Fibroblast of peridontal ligament (primary cell): ENCODE measurements at regions not wholly inside any gene's neighbourhood (a gene's known extent, or its start where the extent isn't known, plus 50 kb on each side); places are given as distances from the start of the nearest gene placed in this dataset.
A peak's percentile ranks its signal among the peaks of the same experiment; 100 is the strongest.
"Not testable (repeated sequence)": the region's sequence is repeated elsewhere in the genome, so short reads cannot be mapped to it uniquely, and the experiment has no call there.

Experiments used
- DNase-seq: peaks from one replicate; pipeline ENCODE4 v3.0.0-alpha.2; 2010; ENCODE audit errors: extremely low read depth

GRCh38 chr6:12348530-12349511 is 58.7 kb downstream of the EDN1 start:
- peak; percentile 57 for DNase-seq

DNA sequence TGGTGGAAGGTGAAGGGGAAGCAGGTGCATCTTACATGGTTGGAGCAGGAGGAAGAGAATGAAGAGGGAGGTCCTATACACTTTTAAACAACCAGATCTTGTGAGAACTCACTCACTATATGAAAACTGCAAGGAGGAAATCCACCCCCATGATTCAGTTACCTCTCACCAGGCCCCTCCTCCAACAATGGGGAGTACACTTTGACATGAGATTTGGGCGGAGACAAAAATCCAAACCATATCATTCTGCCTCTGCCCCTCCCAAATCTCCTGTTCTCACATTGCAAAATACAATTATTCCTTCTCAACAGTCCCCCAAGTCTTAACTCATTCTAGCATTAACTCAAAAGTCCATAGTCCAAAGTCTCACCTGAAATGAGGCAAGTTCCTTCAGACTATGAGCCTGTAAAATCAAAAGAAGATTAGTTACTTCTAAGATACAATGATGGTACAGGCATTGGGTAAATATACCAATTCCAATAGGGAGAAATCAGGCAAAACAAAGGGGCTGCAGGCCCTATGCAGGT is 60.5 kb downstream of the EDN1 start:
- no peak for DNase-seq

DNA sequence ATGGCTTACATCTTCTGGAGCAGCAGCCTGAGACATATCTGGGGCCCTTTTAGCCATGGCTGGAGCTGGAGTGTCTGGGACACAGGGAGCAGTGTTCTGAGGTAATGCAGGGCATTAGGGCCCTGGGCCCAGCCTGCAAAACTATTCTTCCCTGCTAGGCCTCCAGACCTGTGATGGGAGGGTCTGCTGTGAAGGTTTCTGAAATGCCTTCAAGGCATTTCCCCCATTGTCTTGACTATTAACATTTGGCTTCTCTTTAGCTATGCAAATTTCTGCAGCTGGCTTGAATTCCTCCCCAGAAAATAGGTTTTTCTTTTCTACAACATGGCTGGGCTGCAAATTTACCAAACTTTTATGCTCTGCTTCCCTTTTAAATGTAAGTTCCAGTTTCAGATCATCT is 61.5 kb downstream of the EDN1 start:
- no peak for DNase-seq

DNA sequence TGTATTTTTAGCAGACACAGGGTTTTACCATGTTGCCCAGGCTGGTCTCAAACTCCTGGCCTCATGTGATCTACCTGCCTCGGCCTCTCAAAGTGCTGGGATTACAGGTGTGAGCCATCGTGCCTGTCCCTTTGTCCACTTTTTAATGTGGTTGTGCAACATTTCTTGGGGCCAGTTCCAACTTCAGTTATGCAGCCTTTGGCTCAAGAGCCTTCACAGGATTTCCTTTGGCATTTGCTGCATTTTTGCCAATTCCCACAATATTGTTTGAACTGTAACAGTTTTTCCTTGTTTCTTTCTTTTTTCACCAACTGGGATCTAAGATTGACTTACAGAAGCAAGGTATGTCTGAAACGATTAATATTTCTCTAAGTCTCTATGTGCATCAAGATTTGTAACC is 63.6 kb downstream of the EDN1 start:
- DNase-seq: peak; percentile 45

DNA sequence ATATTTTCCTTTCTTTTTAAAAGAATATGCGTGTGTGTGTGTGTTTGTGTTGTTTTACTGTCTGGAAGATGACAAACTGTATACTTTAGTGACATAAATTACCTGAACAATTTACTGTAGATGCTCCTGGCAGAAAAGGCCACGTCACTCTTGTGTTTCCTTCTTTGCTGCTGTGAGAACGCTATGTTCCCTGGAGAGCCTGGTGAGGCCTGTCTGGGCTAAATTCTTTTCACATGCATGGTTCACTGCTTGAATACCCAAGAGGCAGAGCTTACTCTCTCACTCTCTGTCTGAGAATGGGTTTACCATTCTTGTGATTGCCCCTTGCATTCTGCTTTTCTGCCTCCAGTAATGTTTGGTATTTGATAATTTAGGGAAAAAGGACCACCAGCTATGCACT is 64.3 kb downstream of the EDN1 start:
- peak; percentile 89 for DNase-seq

DNA sequence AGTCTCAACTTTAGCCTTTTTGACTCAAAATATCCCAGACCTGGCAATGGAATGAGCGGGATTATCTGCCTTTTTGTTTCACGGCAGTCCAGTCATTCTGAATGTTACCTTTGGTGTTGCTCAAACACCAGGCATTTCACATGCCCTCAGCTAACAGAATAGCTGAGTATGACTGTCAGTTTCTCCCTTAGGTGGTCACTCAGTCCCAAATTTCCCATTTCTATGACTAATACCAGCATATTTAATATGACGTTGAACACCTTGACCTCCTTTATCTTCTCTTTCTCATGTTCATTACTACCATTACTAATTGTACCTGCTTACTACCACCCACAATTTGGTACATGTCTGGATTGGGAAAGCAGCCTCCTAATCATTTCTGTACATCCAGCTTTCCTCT is 65.2 kb downstream of the EDN1 start:
- no peak for DNase-seq

- no peak for DNase-seq
Observed at GRCh38 chr6:12356431-12356830, 66.3 kb downstream of the EDN1 start.

DNA sequence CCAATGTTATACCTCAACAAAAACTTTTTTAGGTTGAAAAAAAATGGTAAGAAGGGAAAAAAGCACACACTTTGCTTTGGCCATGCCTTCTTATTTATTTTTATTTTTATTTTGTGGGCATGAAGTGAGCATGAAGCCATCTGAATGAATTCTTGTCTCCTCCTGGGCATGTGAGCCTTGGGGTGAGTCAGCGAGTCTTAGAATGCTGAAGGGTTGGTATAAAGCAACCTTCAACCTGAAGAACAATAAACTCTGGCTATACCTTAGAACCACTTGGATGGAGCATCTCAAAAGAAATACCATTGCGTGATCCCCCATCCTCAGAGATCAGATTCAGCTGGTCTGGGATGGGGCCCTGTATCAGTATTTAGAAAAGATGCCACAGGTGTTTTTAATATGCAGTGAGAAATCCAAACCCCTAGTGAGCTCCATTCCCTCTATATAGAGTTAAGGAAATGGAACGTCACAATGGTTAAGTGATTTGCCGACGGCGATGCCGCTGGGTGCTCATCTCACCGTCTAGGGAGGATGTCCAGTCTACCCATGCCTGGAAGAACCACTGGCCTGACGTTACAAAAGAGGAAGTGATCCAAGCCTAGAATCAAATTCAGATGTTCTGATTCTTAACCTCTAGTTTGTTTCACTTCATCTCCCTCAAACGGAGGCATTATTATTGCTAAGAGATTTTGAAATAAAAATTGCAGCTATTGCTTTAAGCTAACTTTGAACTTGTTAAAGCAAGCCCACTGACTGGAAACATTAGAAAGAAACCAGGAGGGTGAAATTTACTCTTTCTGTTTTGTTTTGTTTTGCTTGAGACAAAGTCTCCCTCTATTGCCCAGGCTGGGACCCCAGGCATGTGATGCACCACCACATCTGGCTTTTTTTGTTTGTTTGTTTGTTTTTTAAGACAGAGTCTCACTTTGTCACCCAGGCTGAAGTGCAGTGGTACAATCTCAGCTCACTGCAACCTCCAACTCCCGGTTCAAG is 67.1 kb downstream of the EDN1 start:
- peak; percentile 74 for DNase-seq

DNA sequence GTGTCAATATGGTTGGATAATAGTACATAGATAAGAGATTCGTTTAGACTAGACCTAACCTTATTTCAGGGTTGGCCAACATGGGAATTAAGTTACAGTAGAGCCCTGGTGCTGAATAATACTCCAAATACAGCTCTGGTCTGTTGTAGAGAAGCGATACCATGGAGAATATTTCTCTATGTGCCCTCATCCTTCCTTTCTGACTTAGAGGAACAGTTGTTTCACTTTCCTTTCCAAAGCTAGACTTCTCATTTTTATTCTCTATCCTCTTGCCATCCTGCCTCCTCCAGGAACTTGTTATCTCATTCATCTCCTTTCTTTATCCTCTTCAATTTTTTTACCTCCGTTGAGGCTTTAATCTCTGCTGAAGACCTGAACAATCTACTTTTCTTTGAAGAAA is 68.9 kb downstream of the EDN1 start:
- DNase-seq: no peak

- no peak for DNase-seq
Observed at GRCh38 chr6:12361042-12361765, 71.0 kb downstream of the EDN1 start.

- DNase-seq: not testable (repeated sequence)
Observed at GRCh38 chr6:12363277-12363650, 73.1 kb downstream of the EDN1 start.

DNA sequence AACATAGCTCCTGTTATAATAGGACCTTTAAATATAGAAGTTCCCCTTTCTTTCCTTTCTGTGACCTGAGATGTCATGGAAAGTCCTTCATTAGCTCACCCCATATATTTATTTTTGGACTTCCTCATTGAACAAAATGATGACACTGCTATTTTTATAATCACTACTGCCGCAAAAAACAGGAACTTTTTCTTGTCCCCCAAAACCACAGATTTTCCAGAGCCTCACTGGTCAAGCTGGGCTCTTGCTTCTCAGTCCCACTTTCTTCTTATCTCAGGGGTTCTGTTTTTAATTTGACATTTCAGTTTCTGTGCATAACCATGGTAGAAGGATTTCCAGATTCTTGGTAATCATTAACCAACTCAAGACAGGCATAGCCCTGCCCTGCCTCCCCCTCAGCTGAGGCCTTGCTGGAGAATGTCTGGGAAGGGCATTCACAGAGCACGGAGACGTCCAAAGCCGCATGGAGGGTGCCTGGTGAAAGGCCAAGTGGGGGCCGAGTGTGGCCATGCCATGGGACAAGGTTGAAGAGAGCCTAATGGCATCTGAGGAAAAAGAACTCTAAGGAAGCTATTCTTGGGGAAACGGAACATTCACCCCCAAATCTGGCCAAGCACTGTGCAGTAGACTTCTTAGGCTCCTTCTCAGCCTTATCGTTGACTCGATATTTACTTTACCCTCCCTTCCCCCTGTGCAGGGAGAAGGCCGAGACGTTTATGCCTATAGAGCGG is 73.7 kb downstream of the EDN1 start:
- DNase-seq: no peak

- no peak for DNase-seq
Observed at GRCh38 chr6:12364621-12365020, 74.5 kb downstream of the EDN1 start.

GRCh38 chr6:12366731-12367130 is 76.6 kb downstream of the EDN1 start:
- DNase-seq: no peak

DNA sequence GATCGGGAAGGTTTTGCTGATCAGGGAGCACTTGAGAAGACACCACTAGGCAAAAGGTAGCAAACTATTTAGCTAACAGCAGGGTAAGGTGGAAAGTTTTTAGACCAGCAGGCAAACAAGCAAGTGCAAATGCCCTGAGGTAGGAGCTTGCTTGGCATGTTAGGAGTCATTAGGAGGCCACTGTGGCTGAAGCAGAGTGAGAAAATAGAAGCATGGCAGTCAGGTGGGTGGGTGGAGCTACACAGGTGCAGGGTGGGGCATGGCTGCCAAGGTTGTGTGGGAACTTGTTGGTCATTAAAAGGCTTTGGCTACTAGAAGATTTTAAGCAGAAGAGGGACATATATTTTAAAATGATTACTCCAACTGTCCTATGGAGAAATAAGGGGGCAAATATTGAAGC is 77.3 kb downstream of the EDN1 start:
- DNase-seq: no peak

DNA sequence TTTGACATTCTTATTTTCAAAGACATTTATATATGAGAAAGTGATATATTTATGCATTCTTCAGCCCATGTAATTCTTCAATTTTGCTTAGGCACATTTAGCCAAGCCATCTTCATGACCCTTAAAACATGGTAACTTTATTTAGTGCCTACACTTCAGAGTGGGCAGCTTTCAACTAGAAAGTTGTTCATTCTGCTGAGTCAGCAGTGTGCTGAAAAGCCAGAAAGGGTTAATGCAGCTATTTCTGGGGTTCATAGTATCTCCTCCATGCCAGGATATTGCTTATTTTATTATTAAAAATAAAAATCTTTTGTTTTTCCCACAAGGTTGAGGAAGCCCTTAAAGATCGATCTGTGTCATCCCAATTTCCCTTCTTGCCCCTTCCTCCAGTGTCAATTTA is 79.2 kb downstream of the EDN1 start:
- no peak for DNase-seq

GRCh38 chr6:12369781-12370262 is 79.7 kb downstream of the EDN1 start:
- DNase-seq: no peak

DNA sequence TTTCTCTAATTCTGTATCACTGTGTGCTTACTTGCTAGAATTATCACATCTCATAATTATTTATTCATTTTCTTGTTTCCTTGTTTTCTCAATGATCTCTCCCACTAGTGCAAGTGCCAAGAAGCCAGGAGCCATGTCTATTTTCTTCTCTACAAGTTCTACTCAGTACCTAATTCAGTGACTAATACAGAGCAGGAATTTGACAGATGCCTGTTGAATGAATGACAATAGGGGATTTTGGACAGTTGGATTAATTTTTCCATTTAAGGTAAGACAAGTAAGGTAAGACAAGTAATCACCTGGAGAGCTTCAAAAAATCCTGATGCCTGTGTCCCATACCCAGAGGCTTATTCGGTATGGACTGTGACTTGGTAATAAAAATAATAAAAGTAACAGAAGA is 81.0 kb downstream of the EDN1 start:
- no peak for DNase-seq

GRCh38 chr6:12371641-12372146 is 81.5 kb downstream of the EDN1 start:
- DNase-seq: no peak

GRCh38 chr6:12379181-12379580 is 89.0 kb downstream of the EDN1 start:
- DNase-seq: peak; percentile 30
